CD14-positive monocyte (primary cell): ENCODE measurements at regions not wholly inside any gene's neighbourhood (a gene's known extent, or its start where the extent isn't known, plus 50 kb on each side); places are given as distances from the start of the nearest gene placed in this dataset.

Experiments
- DNase-seq, 3 donors: peaks; one replicate each; pipeline ENCODE4 v3.0.0-alpha.2; 2011 to 2022
- H2AFZ ChIP-seq: 2 replicates; pipeline ENCODE4 v1.6.0; 2012; ENCODE audit warnings: mild to moderate bottlenecking, low read depth, low read length, inconsistent platforms; ENCODE audit not compliant: insufficient read depth, poor library complexity, severe bottlenecking
- H3K27ac ChIP-seq, 2 donors: 1 replicate in 1 of 2; 2 replicates in 1 of 2; pipeline ENCODE4 v1.5.1; 2012 to 2013; ENCODE audit warnings: low read length in 2 of 2, control low read depth in 1 of 2, inconsistent platforms in 1 of 2, low read depth in 1 of 2, mild to moderate bottlenecking in 1 of 2
- H3K27me3 ChIP-seq, 2 donors: one replicate each; pipeline versions ENCODE4 v1.6.0 to v1.6.1; 2011 to 2013; ENCODE audit warnings: low read length in 2 of 2; ENCODE audit not compliant: control insufficient read depth in 2 of 2, insufficient read depth in 2 of 2
- H3K36me3 ChIP-seq, 2 donors: replicated peaks in 1 of 2; 1 replicate in 1 of 2; 2 replicates in 1 of 2; pipeline versions ENCODE4 v1.5.1 to v1.6.1; 2012 to 2013; ENCODE audit warnings: low read length in 2 of 2, control low read depth in 1 of 2, inconsistent platforms in 1 of 2, mild to moderate bottlenecking in 1 of 2; ENCODE audit not compliant: insufficient read depth in 2 of 2, control insufficient read depth in 1 of 2
- H3K4me1 ChIP-seq, 2 donors: 1 replicate in 1 of 2; 2 replicates in 1 of 2; pipeline versions ENCODE4 v1.5.1 to v1.6.1; 2012 to 2013; ENCODE audit warnings: low read length in 2 of 2, control low read depth in 1 of 2, inconsistent platforms in 1 of 2, mild to moderate bottlenecking in 1 of 2, moderate library complexity in 1 of 2; ENCODE audit not compliant: insufficient read depth in 2 of 2, control insufficient read depth in 1 of 2
- H3K4me2 ChIP-seq: replicated peaks from 2 replicates; pipeline ENCODE3; 2012; ENCODE audit warnings: low read length, moderate library complexity, mild to moderate bottlenecking; ENCODE audit not compliant: poor library complexity, severe bottlenecking; ENCODE audit errors: extremely low read depth
- H3K4me3 ChIP-seq, 3 experiments: fragments of 200-600 bp in 1 of 3; sonication (generic) in 1 of 3; replicated peaks in 1 of 3; 1 replicate in 2 of 3; 2 replicates in 1 of 3; pipeline ENCODE4 v1.5.1; 2011 to 2013; ENCODE audit warnings: low read length in 3 of 3, mild to moderate bottlenecking in 3 of 3, control low read depth in 2 of 3, low read depth in 2 of 3, inconsistent platforms in 1 of 3, moderate library complexity in 1 of 3
- H3K79me2 ChIP-seq: 2 replicates; pipeline ENCODE4 v1.6.0; 2012; ENCODE audit warnings: mild to moderate bottlenecking, control low read depth, inconsistent platforms, low read length, moderate library complexity; ENCODE audit not compliant: insufficient read depth
- H3K9ac ChIP-seq: 2 replicates; pipeline ENCODE4 v1.6.0; 2017; ENCODE audit warnings: low read length, mild to moderate bottlenecking; ENCODE audit not compliant: insufficient read depth, poor library complexity, severe bottlenecking
- H3K9me3 ChIP-seq, 2 donors: replicated peaks in 1 of 2; 1 replicate in 1 of 2; 2 replicates in 1 of 2; pipeline versions ENCODE4 v1.5.1 to v1.6.1; 2012 to 2013; ENCODE audit warnings: low read length in 2 of 2, control low read depth in 1 of 2; ENCODE audit not compliant: control insufficient read depth in 1 of 2, insufficient read depth in 1 of 2
- H4K20me1 ChIP-seq: 2 replicates; pipeline ENCODE4 v1.6.0; 2012; ENCODE audit warnings: mild to moderate bottlenecking, low read length, control low read depth, moderate library complexity; ENCODE audit not compliant: insufficient read depth
- H3K27ac Mint-ChIP-seq, 7 donors: one replicate each; pipeline ENCODE4 v1.8.0; 2020; ENCODE audit warnings: mild to moderate bottlenecking in 7 of 7, mixed read lengths in 7 of 7, moderate library complexity in 6 of 7, inconsistent platforms in 2 of 7
- H3K27me3 Mint-ChIP-seq, 3 donors: one replicate each; pipeline ENCODE4 v1.8.0; 2021 to 2022; ENCODE audit warnings: low read depth in 3 of 3, mild to moderate bottlenecking in 3 of 3, mixed read lengths in 3 of 3, moderate library complexity in 3 of 3, inconsistent platforms in 1 of 3
- H3K36me3 Mint-ChIP-seq, 2 donors: one replicate each; pipeline ENCODE4 v1.8.0; 2020; ENCODE audit warnings: mixed read lengths in 2 of 2, inconsistent platforms in 1 of 2, mild to moderate bottlenecking in 1 of 2
- H3K4me1 Mint-ChIP-seq: one replicate; pipeline ENCODE4 v1.8.0; 2020; ENCODE audit warnings: mild to moderate bottlenecking, mixed read lengths
- H3K4me3 Mint-ChIP-seq, 2 donors: one replicate each; pipeline ENCODE4 v1.8.0; 2020; ENCODE audit warnings: mild to moderate bottlenecking in 2 of 2, mixed read lengths in 2 of 2, moderate library complexity in 1 of 2
- H3K9me3 Mint-ChIP-seq, 7 donors: one replicate each; pipeline ENCODE4 v1.8.0; 2020 to 2022; ENCODE audit warnings: mixed read lengths in 7 of 7, mild to moderate bottlenecking in 6 of 7, moderate library complexity in 6 of 7, inconsistent platforms in 2 of 7
- WGBS: methylation state at CpG from one replicate; pipeline ENCODE4 v1.1.5; 2013; ENCODE audit warnings: missing lambda C conversion rate; ENCODE audit not compliant: insufficient coverage; 5-methylcytosine and 5-hydroxymethylcytosine counted together
- intact Hi-C, 2 donors: fragments of 100-400 bp; cut with micrococcal nuclease; formaldehyde crosslinking; loops; one replicate each; pipeline versions ENCODE4 v1.15.0 to v1.15.1; 2023
- TF ChIP-seq, protein P1 (sequence below): fragments of 200-600 bp; IDR thresholded peaks from one replicate; pipeline ENCODE4 v1.8.0; 2022; ENCODE audit warnings: antibody characterized with exemption, mild to moderate bottlenecking

DNA sequence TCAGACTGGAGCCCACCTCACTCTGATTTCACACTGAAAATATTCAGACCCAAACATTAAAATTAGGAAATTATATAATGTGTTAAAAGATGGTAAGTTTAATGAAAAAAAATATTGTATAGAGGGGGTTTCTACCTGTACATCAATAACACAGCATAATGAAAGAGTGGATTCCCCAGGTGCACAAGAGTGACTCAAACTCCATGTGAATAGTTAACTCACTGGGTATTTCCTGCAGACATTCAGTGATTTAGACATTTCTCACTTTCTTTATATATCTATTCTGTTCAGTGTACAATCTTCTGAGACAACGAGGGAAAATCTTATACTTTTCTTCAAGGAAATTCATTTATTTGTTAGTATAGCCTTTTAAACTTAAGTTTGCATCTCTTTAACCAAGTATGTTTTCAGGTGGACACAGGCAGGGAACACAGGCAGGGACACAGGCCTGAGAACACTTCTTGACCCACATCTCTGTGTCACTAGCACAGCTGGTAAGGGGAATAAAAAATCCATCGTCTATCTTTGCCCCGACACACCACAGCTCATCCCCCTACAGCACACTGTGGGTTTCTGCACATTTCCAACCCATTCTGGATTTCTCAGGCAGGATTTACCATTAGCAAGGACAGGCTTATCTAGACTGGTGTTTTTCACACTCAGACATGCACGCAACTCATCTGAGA lies 525.5 kb upstream of the BOD1L1 start:
- intact Hi-C loops, result no loop called here
- H3K79me2 ChIP-seq, result no peaks in the 10 kb centered on the region
- peak overlapping the region in 1 of 7 donors; percentile 27 for H3K27ac Mint-ChIP-seq
- peaks cover 0 to 3% (median 1%) of the 10 kb centered on the region in 3 donors for H3K27me3 Mint-ChIP-seq
- H3K4me1 Mint-ChIP-seq, result peaks cover 30% of the 10 kb centered on the region
- H3K9me3 Mint-ChIP-seq, result peaks cover 0 to 2% (median 0%) of the 10 kb centered on the region in 7 donors
- H3K9me3 ChIP-seq, result no peaks in the 10 kb centered on the region
- no peaks in the 10 kb centered on the region for H3K36me3 Mint-ChIP-seq
- TF ChIP-seq, protein P1, sequence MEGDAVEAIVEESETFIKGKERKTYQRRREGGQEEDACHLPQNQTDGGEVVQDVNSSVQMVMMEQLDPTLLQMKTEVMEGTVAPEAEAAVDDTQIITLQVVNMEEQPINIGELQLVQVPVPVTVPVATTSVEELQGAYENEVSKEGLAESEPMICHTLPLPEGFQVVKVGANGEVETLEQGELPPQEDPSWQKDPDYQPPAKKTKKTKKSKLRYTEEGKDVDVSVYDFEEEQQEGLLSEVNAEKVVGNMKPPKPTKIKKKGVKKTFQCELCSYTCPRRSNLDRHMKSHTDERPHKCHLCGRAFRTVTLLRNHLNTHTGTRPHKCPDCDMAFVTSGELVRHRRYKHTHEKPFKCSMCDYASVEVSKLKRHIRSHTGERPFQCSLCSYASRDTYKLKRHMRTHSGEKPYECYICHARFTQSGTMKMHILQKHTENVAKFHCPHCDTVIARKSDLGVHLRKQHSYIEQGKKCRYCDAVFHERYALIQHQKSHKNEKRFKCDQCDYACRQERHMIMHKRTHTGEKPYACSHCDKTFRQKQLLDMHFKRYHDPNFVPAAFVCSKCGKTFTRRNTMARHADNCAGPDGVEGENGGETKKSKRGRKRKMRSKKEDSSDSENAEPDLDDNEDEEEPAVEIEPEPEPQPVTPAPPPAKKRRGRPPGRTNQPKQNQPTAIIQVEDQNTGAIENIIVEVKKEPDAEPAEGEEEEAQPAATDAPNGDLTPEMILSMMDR, result no peak
- H3K9ac ChIP-seq, result no peak overlapping the region
- H3K4me3 ChIP-seq, result no peak overlapping the region
- H3K27me3 ChIP-seq, result no peaks in the 10 kb centered on the region
- peaks cover 19 to 26% of the 10 kb centered on the region in 2 donors for H3K4me1 ChIP-seq
- H3K27ac ChIP-seq, result no peak overlapping the region
- DNase-seq, result no peak
- no peak overlapping the region for H2AFZ ChIP-seq
- H3K4me3 Mint-ChIP-seq, result no peak overlapping the region
- 100% methylated on average over 2 of the region's 4 CpGs for WGBS
- no peaks in the 10 kb centered on the region for H4K20me1 ChIP-seq
- no peaks in the 10 kb centered on the region for H3K36me3 ChIP-seq
- H3K4me2 ChIP-seq, result no peak overlapping the region

DNA sequence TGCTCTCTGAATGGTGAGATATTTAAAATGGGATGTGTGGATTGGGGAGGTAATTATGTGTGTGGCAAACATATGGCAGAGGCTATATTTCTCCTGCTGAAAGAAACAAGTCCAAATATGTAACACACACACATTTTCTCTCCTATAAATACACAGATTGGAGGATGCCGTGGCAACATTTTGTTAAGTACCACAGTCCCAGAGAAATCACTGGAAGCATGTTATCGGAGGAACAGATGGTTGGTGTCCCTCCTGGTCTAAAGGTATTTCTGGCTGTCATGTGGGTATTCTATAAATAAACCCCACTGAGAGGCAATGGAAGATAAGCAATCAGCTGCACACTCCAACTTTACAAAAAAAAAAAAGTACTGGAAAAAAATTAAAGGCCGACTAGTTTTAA lies 528.3 kb upstream of the BOD1L1 start:
- intact Hi-C loops, result no loop called here

More for the DNA sequence above, 528.3 kb upstream of the BOD1L1 start:
- H3K27me3 ChIP-seq, result no peaks in the 10 kb centered on the region
- no peaks in the 10 kb centered on the region for H3K36me3 ChIP-seq
- Mint-ChIP-seq H3K27me3 (peaks cover 0 to 3% (median 1%) of the 10 kb centered on the region in 3 donors), H3K27ac (no peak overlapping the region), H3K4me1 (peaks cover 15% of the 10 kb centered on the region), H3K4me3 (no peak overlapping the region), H3K9me3 (peaks cover 0 to 2% (median 0%) of the 10 kb centered on the region in 7 donors), H3K36me3 (no peaks in the 10 kb centered on the region)
- H3K27ac ChIP-seq, result no peak overlapping the region
- H4K20me1 ChIP-seq, result no peaks in the 10 kb centered on the region
- H3K4me1 ChIP-seq, result peaks cover 0 to 11% of the 10 kb centered on the region in 2 donors
- DNase-seq, result no peak
- no peaks in the 10 kb centered on the region for H3K9me3 ChIP-seq
- H3K4me3 ChIP-seq, result no peak overlapping the region
- H2AFZ ChIP-seq, result no peak overlapping the region
- no peak overlapping the region for H3K9ac ChIP-seq
- H3K79me2 ChIP-seq, result no peaks in the 10 kb centered on the region
- H3K4me2 ChIP-seq, result no peak overlapping the region
- no CpG with 5 or more reads among the region's 3 CpGs for WGBS
- TF ChIP-seq, protein P1, result no peak
